Endothelial cell of umbilical vein (primary cell): ENCODE measurements at regions not wholly inside any gene's neighbourhood (a gene's known extent, or its start where the extent isn't known, plus 50 kb on each side); places are given as distances from the start of the nearest gene placed in this dataset.

Experiments used
- BruUV-seq: library from RNA; stranded (reverse); fragments of 400-500 nt; replicated peaks from 2 replicates; lab custom pipeline; 2021; lab: Mats Ljungman, UMichigan
- CTCF ChIA-PET: fragments of 300-600, 350-600 bp; sonication (Branson Sonifier 250); formaldehyde crosslinking; loops from one replicate; lab custom pipeline; 2021; ENCODE audit warnings: antibody characterized with exemption, inconsistent platforms; lab: Charles Lee
- POLR2A ChIA-PET: fragments of 300-600, 350-600 bp; sonication (Branson Sonifier 250); formaldehyde crosslinking; loops from one replicate; lab custom pipeline; 2021; ENCODE audit warnings: antibody characterized with exemption, inconsistent platforms; lab: Charles Lee
- DNase-seq: peaks from one replicate; pipeline ENCODE4 v3.0.0-alpha.2; 2011; ENCODE audit warnings: low read depth, low spot score
- FAIRE-seq: peaks from 2 replicates; lab custom pipeline; 2011; peaks lifted over from hg19 to GRCh38; lab: Jason Lieb, UNC
- H2AFZ ChIP-seq: 2 replicates; pipeline ENCODE4 v1.6.0; 2012; ENCODE audit warnings: low read depth, low read length, control low read depth, inconsistent platforms
- H3K27ac ChIP-seq: 2 replicates; pipeline ENCODE4 v1.5.1; 2011; ENCODE audit warnings: low read depth, mild to moderate bottlenecking, control low read depth, low read length, moderate library complexity; ENCODE audit not compliant: insufficient read depth
- H3K27me3 ChIP-seq, 2 experiments: 2 replicates each; pipeline versions ENCODE4 v1.6.0 to v1.6.1; 2011; ENCODE audit warnings: low read length in 2 of 2, mixed read lengths in 1 of 2; ENCODE audit not compliant: control insufficient read depth in 2 of 2, insufficient read depth in 2 of 2
- H3K36me3 ChIP-seq, 2 experiments: 2 replicates in 1 of 2; 3 replicates in 1 of 2; pipeline ENCODE4 v1.5.1; 2011; ENCODE audit warnings: low read length in 2 of 2, mild to moderate bottlenecking in 1 of 2, moderate library complexity in 1 of 2; ENCODE audit not compliant: control insufficient read depth in 2 of 2, insufficient read depth in 2 of 2; ENCODE audit errors: extremely low read depth in 1 of 2
- H3K4me1 ChIP-seq: 3 replicates; pipeline ENCODE4 v1.5.1; 2011; ENCODE audit warnings: mild to moderate bottlenecking, low read length; ENCODE audit not compliant: control insufficient read depth, insufficient read depth; ENCODE audit errors: extremely low read depth
- H3K4me2 ChIP-seq: 2 replicates; pipeline ENCODE4 v1.6.1; 2011; ENCODE audit warnings: low read length, control low read depth, mixed read lengths; ENCODE audit not compliant: insufficient read depth
- H3K4me3 ChIP-seq, 3 experiments: fragments of 200-600 bp in 1 of 3; sonication (generic), shearing (Covaris generic) in 1 of 3; replicated peaks in 1 of 3; 2 replicates each; pipeline ENCODE4 v1.5.1; 2011 to 2016; ENCODE audit warnings: control low read depth in 3 of 3, low read length in 3 of 3, mild to moderate bottlenecking in 2 of 3, inconsistent platforms in 1 of 3, low read depth in 1 of 3, moderate library complexity in 1 of 3; ENCODE audit not compliant: insufficient read depth in 1 of 3
- H3K79me2 ChIP-seq: 2 replicates; pipeline ENCODE4 v1.6.0; 2012; ENCODE audit warnings: low read length, inconsistent platforms; ENCODE audit not compliant: control insufficient read depth, insufficient read depth
- H3K9ac ChIP-seq: replicated peaks from 2 replicates; pipeline ENCODE3; 2011; ENCODE audit warnings: low read length, control low read depth; ENCODE audit not compliant: insufficient read depth; ENCODE audit errors: extremely low read depth
- H3K9me1 ChIP-seq: replicated peaks from 3 replicates; pipeline ENCODE4 v1.6.0; 2011; ENCODE audit warnings: mild to moderate bottlenecking, low read length; ENCODE audit not compliant: control insufficient read depth, insufficient read depth; ENCODE audit errors: extremely low read depth
- H3K9me3 ChIP-seq: replicated peaks from 2 replicates; pipeline ENCODE4 v1.5.1; 2012; ENCODE audit warnings: low read length, inconsistent platforms; ENCODE audit not compliant: control insufficient read depth, insufficient read depth
- H4K20me1 ChIP-seq: replicated peaks from 2 replicates; pipeline ENCODE3; 2011; ENCODE audit warnings: mild to moderate bottlenecking, low read length; ENCODE audit not compliant: control insufficient read depth, insufficient read depth; ENCODE audit errors: extremely low read depth
- CTCF ChIP-seq, 2 donors: IDR thresholded peaks; 1 replicate in 1 of 2; 2 replicates in 1 of 2; pipeline ENCODE4 v1.5.1; 2011; ENCODE audit warnings: low read length in 2 of 2, mild to moderate bottlenecking in 2 of 2, moderate library complexity in 2 of 2, control low read depth in 1 of 2, inconsistent platforms in 1 of 2, low read depth in 1 of 2; ENCODE audit not compliant: insufficient read depth in 1 of 2; ENCODE audit errors: extremely low read depth in 1 of 2
- EZH2 ChIP-seq: IDR thresholded peaks from 2 replicates; pipeline ENCODE4 v1.6.1; 2012; ENCODE audit warnings: borderline replicate concordance, low read depth, mild to moderate bottlenecking, moderate library complexity, low read length, inconsistent platforms; ENCODE audit not compliant: severe bottlenecking
- FOS ChIP-seq: IDR thresholded peaks from 2 replicates; pipeline ENCODE4 v1.6.1; 2011; ENCODE audit warnings: mild to moderate bottlenecking, low read length, moderate library complexity, borderline replicate concordance; ENCODE audit not compliant: insufficient read depth
- GATA2 ChIP-seq: IDR thresholded peaks from 2 replicates; pipeline ENCODE4 v1.7.0; 2011; ENCODE audit warnings: low read depth, mild to moderate bottlenecking, moderate library complexity, mixed read lengths, low read length; ENCODE audit not compliant: insufficient read length, insufficient read depth
- JUN ChIP-seq: IDR thresholded peaks from 2 replicates; pipeline ENCODE4 v1.6.1; 2011; ENCODE audit warnings: borderline replicate concordance, low read depth; ENCODE audit not compliant: insufficient read length, insufficient read depth
- MYC ChIP-seq: IDR thresholded peaks from one replicate; pipeline ENCODE4 v1.6.1; 2011; ENCODE audit warnings: mild to moderate bottlenecking, low read depth, low read length
- POLR2A ChIP-seq: IDR thresholded peaks from 2 replicates; pipeline ENCODE4 v1.6.1; 2012; ENCODE audit warnings: low read depth, mild to moderate bottlenecking, control low read depth, low read length
- POLR2AphosphoS5 ChIP-seq: IDR thresholded peaks from 2 replicates; pipeline ENCODE4 v1.6.1; 2012; ENCODE audit warnings: low read depth, mild to moderate bottlenecking, control low read depth, low read length, moderate library complexity; ENCODE audit not compliant: insufficient read depth
- dilution Hi-C: fragments of 300-500 bp; cut with MboI; formaldehyde crosslinking; loops from one replicate; pipeline ENCODE4 v1.15.0; 2019; ENCODE audit warnings: low sequenced_read_pairs; ENCODE audit not compliant: extremely low pct_ligation_motif_present
- intact Hi-C: fragments of 100-400 bp; cut with micrococcal nuclease; formaldehyde crosslinking; loops from one replicate; pipeline ENCODE4 v1.10.0; 2022
- TF ChIP-seq, protein P1 (sequence below): IDR thresholded peaks from 2 replicates; pipeline ENCODE4 v1.6.1; 2011; ENCODE audit not compliant: insufficient read depth, insufficient read length

DNA sequence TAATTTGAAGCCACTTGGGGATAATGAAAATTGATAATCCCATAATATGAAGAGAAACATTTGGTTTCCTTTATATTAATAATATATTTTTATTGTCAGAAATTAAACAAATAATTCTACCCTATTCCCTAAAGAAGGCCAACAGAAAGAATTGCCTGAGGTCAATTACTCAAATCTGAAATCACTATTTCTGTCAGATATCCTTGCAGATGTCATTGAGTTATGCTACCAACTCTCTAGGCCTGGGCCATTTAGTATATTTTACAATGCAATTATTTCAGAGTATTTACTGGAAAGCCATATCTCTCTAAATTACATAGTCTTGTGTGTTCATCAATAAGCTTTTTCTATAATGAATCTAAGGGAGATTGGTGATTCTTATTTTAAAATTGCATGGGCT lies 498.1 kb downstream of the KIF20B start:
- ChIA-PET CTCF (interaction anchor here (1.0 to 1.2 kb wide), 4 partner anchors 8 to 393 kb away, joined by 3 to 9 read pairs (median 4); no protein-coding TSS in a partner anchor), POLR2A (no interaction called here)
- TF ChIP-seq POLR2AphosphoS5 (no peak), POLR2A (no peak), JUN (no peak), GATA2 (no peak), MYC (no peak), FOS (no peak), CTCF (IDR thresholded peaks at IDR 0.05; ENCODE audit: extremely low read depth in 1 of 2, insufficient read depth in 1 of 2, low read depth in 1 of 2, low read length in 2 of 2) (no peak), EZH2 (no peak)
- TF ChIP-seq, protein P1, sequence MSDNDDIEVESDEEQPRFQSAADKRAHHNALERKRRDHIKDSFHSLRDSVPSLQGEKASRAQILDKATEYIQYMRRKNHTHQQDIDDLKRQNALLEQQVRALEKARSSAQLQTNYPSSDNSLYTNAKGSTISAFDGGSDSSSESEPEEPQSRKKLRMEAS, result no peak
- intact Hi-C loops, result loop anchor here (1.0 to 2.0 kb wide), 3 partner anchors 28 to 219 kb away; no protein-coding TSS in a partner anchor
- no peaks in the 10 kb centered on the region for H3K36me3 ChIP-seq
- H3K27me3 ChIP-seq, result no peaks in the 10 kb centered on the region
- no peaks in the 10 kb centered on the region for H3K9me3 ChIP-seq
- H4K20me1 ChIP-seq, result no peaks in the 10 kb centered on the region
- H3K4me3 ChIP-seq, result no peak overlapping the region
- no peak overlapping the region for H3K27ac ChIP-seq
- H3K4me2 ChIP-seq, result no peak overlapping the region
- H3K79me2 ChIP-seq, result no peaks in the 10 kb centered on the region
- FAIRE-seq (no peak), DNase-seq (no peak)
- no peak overlapping the region for H2AFZ ChIP-seq
- H3K9me1 ChIP-seq, result no peaks in the 10 kb centered on the region
- dilution Hi-C loops, result no loop called here
- TSS peak; percentile 44 for BruUV-seq
- no peak overlapping the region for H3K9ac ChIP-seq
- peaks cover 13% of the 10 kb centered on the region for H3K4me1 ChIP-seq
